BLaER1 treated with 17β-estradiol and CSF1 and Interleukin-3, amounts not matched to agents 10 nM and 100 nM (cell line): ENCODE measurements at regions not wholly inside any gene's neighbourhood (a gene's known extent, or its start where the extent isn't known, plus 50 kb on each side); places are given as distances from the start of the nearest gene placed in this dataset.

ENCODE experiments used
- H3K27ac ChIP-seq, 11 experiments: shearing (Covaris generic); formaldehyde crosslinking; 2 replicates each; pipeline ENCODE4 v1.8.1; 2022
- H3K27me3 ChIP-seq, 11 experiments: shearing (Covaris generic); formaldehyde crosslinking; 2 replicates each; pipeline ENCODE4 v1.8.1; 2022
- H3K36me3 ChIP-seq, 11 experiments: shearing (Covaris generic); formaldehyde crosslinking; 2 replicates each; pipeline ENCODE4 v1.8.1; 2022
- H3K4me1 ChIP-seq, 10 experiments: shearing (Covaris generic); formaldehyde crosslinking; 2 replicates each; pipeline ENCODE4 v1.8.1; 2022
- H3K4me2 ChIP-seq, 11 experiments: shearing (Covaris generic); formaldehyde crosslinking; 2 replicates each; pipeline ENCODE4 v1.8.1; 2022
- H3K4me3 ChIP-seq, 10 experiments: shearing (Covaris generic); formaldehyde crosslinking; 2 replicates each; pipeline ENCODE4 v1.8.1; 2022
- H3K9ac ChIP-seq, 11 experiments: shearing (Covaris generic); formaldehyde crosslinking; 2 replicates each; pipeline ENCODE4 v1.8.1; 2022
- H3K9me3 ChIP-seq, 11 experiments: shearing (Covaris generic); formaldehyde crosslinking; replicated peaks in 1 of 11; 2 replicates each; pipeline ENCODE4 v1.8.1; 2022
- H4K20me1 ChIP-seq, 11 experiments: shearing (Covaris generic); formaldehyde crosslinking; 2 replicates each; pipeline ENCODE4 v1.8.1; 2022
- Cebpa-rat ChIP-seq, 11 experiments: shearing (Covaris generic); IDR thresholded peaks; 2 replicates each; pipeline ENCODE4 v1.8.1; 2022

- Histone ChIP-seq H3K27me3 (no peaks in the 10 kb centered on the region), H3K9me3 (peaks cover 3 to 15% (median 11%) of the 10 kb centered on the region in 11 experiments; a peak in 17 of 22 replicates), H4K20me1 (no peaks in the 10 kb centered on the region), H3K9ac (peak overlapping the region in 1 of 11 experiments; percentile 33; a peak in 2 of 22 replicates), H3K27ac (peak overlapping the region in 6 of 11 experiments; percentile 34 to 73 (median 65); a peak in 10 of 22 replicates), H3K4me2 (peak overlapping the region in 8 of 11 experiments; percentile 3 to 65 (median 62); a peak in 15 of 22 replicates), H3K4me1 (peaks cover 18 to 68% (median 59%) of the 10 kb centered on the region in 10 experiments), H3K36me3 (no peaks in the 10 kb centered on the region), H3K4me3 (0 out of 20 replicates have a peak overlapping the region, but pooled peaks of 1 of the 10 experiments have one; percentile 11)
- no peak for TF ChIP-seq Cebpa-rat (IDR thresholded peaks at IDR 0.05)
Observed at GRCh38 chr6:21826904-21827303, 233.4 kb downstream of the SOX4 start.

GRCh38 chr6:21827425-21828202, 234.1 kb downstream of the SOX4 start:
- peak overlapping the region in 6 of 11 experiments; percentile 34 to 73 (median 65); a peak in 9 of 22 replicates for H3K27ac ChIP-seq
- TF ChIP-seq Cebpa-rat (IDR thresholded peaks at IDR 0.05) = no peak
- peak overlapping the region in 8 of 11 experiments; percentile 12 to 65 (median 62); a peak in 16 of 22 replicates for H3K4me2 ChIP-seq
- no peak overlapping the region for H3K4me3 ChIP-seq
- H3K9me3 ChIP-seq = peaks cover 0 to 14% (median 6%) of the 10 kb centered on the region in 11 experiments; a peak in 15 of 22 replicates
- no peaks in the 10 kb centered on the region for H3K27me3 ChIP-seq
- no peaks in the 10 kb centered on the region for H4K20me1 ChIP-seq
- H3K4me1 ChIP-seq = peaks cover 18 to 74% (median 59%) of the 10 kb centered on the region in 10 experiments
- H3K36me3 ChIP-seq = no peaks in the 10 kb centered on the region
- peak overlapping the region in 1 of 11 experiments; percentile 33; a peak in 1 of 22 replicates for H3K9ac ChIP-seq

GRCh38 chr6:21828704-21829103, 235.2 kb downstream of the SOX4 start:
- H3K36me3 ChIP-seq = no peaks in the 10 kb centered on the region
- TF ChIP-seq Cebpa-rat (IDR thresholded peaks at IDR 0.05) = no peak
- peak overlapping the region in 4 of 11 experiments; percentile 60 to 65 (median 64); a peak in 6 of 22 replicates for H3K4me2 ChIP-seq
- H3K27ac ChIP-seq = peak overlapping the region in 2 of 11 experiments; percentile 14 to 72; a peak in 1 of 22 replicates
- H3K27me3 ChIP-seq = no peaks in the 10 kb centered on the region
- peaks cover 9 to 64% (median 49%) of the 10 kb centered on the region in 10 experiments for H3K4me1 ChIP-seq
- peaks cover 0 to 12% (median 0%) of the 10 kb centered on the region in 11 experiments; a peak in 5 of 22 replicates for H3K9me3 ChIP-seq
- no peaks in the 10 kb centered on the region for H4K20me1 ChIP-seq
- no peak overlapping the region for H3K9ac ChIP-seq
- H3K4me3 ChIP-seq = no peak overlapping the region

- H3K9ac ChIP-seq = no peak overlapping the region
- H3K9me3 ChIP-seq = peaks cover 0 to 16% (median 0%) of the 10 kb centered on the region in 11 experiments; a peak in 7 of 22 replicates
- no peaks in the 10 kb centered on the region for H4K20me1 ChIP-seq
- H3K4me3 ChIP-seq = no peak overlapping the region
- H3K27ac ChIP-seq = 0 out of 22 replicates have a peak overlapping the region, but pooled peaks of 1 of the 11 experiments have one; percentile 72
- H3K4me2 ChIP-seq = peak overlapping the region in 3 of 11 experiments; percentile 60 to 65 (median 64); a peak in 2 of 22 replicates
- H3K36me3 ChIP-seq = no peaks in the 10 kb centered on the region
- no peak for TF ChIP-seq Cebpa-rat (IDR thresholded peaks at IDR 0.05)
- H3K27me3 ChIP-seq = no peaks in the 10 kb centered on the region
- H3K4me1 ChIP-seq = peaks cover 4 to 60% (median 45%) of the 10 kb centered on the region in 10 experiments
Observed at GRCh38 chr6:21829126-21829525, 235.6 kb downstream of the SOX4 start.

- H3K27me3 ChIP-seq = no peaks in the 10 kb centered on the region
- no peak overlapping the region for H3K27ac ChIP-seq
- peak overlapping the region in 3 of 11 experiments; percentile 2 to 11 (median 6); a peak in 3 of 22 replicates for H3K4me2 ChIP-seq
- H3K4me1 ChIP-seq = peaks cover 0 to 35% (median 21%) of the 10 kb centered on the region in 10 experiments; a peak in 16 of 20 replicates
- H3K9ac ChIP-seq = no peak overlapping the region
- no peaks in the 10 kb centered on the region for H4K20me1 ChIP-seq
- TF ChIP-seq Cebpa-rat (IDR thresholded peaks at IDR 0.05) = no peak
- no peak overlapping the region for H3K4me3 ChIP-seq
- H3K9me3 ChIP-seq = peaks cover 0 to 24% (median 3%) of the 10 kb centered on the region in 11 experiments; a peak in 7 of 22 replicates
- no peaks in the 10 kb centered on the region for H3K36me3 ChIP-seq
Observed at GRCh38 chr6:21831521-21832291, 238.2 kb downstream of the SOX4 start.

GRCh38 chr6:21836277-21836676, 242.7 kb downstream of the SOX4 start:
- Histone ChIP-seq H3K4me3 (no peak overlapping the region), H3K9ac (no peak overlapping the region), H3K27me3 (no peaks in the 10 kb centered on the region), H3K36me3 (no peaks in the 10 kb centered on the region), H3K9me3 (peaks cover 0 to 24% (median 4%) of the 10 kb centered on the region in 11 experiments; a peak in 9 of 22 replicates), H3K4me1 (peaks cover 0 to 18% (median 11%) of the 10 kb centered on the region in 10 experiments; a peak in 11 of 20 replicates), H3K4me2 (no peak overlapping the region), H3K27ac (no peak overlapping the region), H4K20me1 (no peaks in the 10 kb centered on the region)
- no peak for TF ChIP-seq Cebpa-rat (IDR thresholded peaks at IDR 0.05)

GRCh38 chr6:21836772-21837425, 243.3 kb downstream of the SOX4 start:
- no peak for TF ChIP-seq Cebpa-rat (IDR thresholded peaks at IDR 0.05)
- Histone ChIP-seq H3K27ac (no peak overlapping the region), H3K27me3 (no peaks in the 10 kb centered on the region), H3K4me2 (peak overlapping the region in 4 of 11 experiments; percentile 2 to 34 (median 28); a peak in 7 of 22 replicates), H3K4me3 (no peak overlapping the region), H4K20me1 (no peaks in the 10 kb centered on the region), H3K36me3 (no peaks in the 10 kb centered on the region), H3K4me1 (peaks cover 0 to 14% (median 11%) of the 10 kb centered on the region in 10 experiments; a peak in 11 of 20 replicates), H3K9ac (no peak overlapping the region), H3K9me3 (peaks cover 0 to 25% (median 4%) of the 10 kb centered on the region in 11 experiments; a peak in 9 of 22 replicates)

GRCh38 chr6:21840428-21840827, 246.9 kb downstream of the SOX4 start:
- Histone ChIP-seq H3K9ac (no peak overlapping the region), H3K9me3 (peaks cover 0 to 10% (median 5%) of the 10 kb centered on the region in 11 experiments; a peak in 8 of 22 replicates), H3K27ac (peak overlapping the region in 1 of 11 experiments; percentile 26; a peak in 2 of 22 replicates), H3K4me1 (peaks cover 4 to 21% (median 13%) of the 10 kb centered on the region in 10 experiments; a peak in 11 of 20 replicates), H3K4me3 (no peak overlapping the region), H3K36me3 (no peaks in the 10 kb centered on the region), H3K27me3 (no peaks in the 10 kb centered on the region), H4K20me1 (no peaks in the 10 kb centered on the region), H3K4me2 (peak overlapping the region in 4 of 11 experiments; percentile 5 to 40 (median 24); a peak in 4 of 22 replicates)
- no peak for TF ChIP-seq Cebpa-rat (IDR thresholded peaks at IDR 0.05)
